Naive thymus-derived CD4-positive, alpha-beta T cell (primary cell): ENCODE measurements at regions not wholly inside any gene's neighbourhood (a gene's known extent, or its start where the extent isn't known, plus 50 kb on each side); places are given as distances from the start of the nearest gene placed in this dataset.
A peak's percentile ranks its signal among the peaks of the same experiment; 100 is the strongest.
"Not testable (repeated sequence)": the region's sequence is repeated elsewhere in the genome, so short reads cannot be mapped to it uniquely, and the experiment has no call there.

Source experiments
- ATAC-seq: fragments of 150-1000 bp; cut with Tn5 transposase; 2 replicates; pipeline ENCODE4 v1.10.0; 2021; ENCODE audit warnings: mild to moderate bottlenecking, moderate library complexity
- CTCF ChIA-PET: fragments of 350-600 bp; sonication (Branson Sonifier 250); formaldehyde crosslinking; loops from one replicate; lab custom pipeline; 2021; ENCODE audit warnings: antibody characterized with exemption; lab: Charles Lee
- POLR2A ChIA-PET: fragments of 350-600 bp; sonication (Branson Sonifier 250); formaldehyde crosslinking; loops from one replicate; lab custom pipeline; 2021; ENCODE audit warnings: antibody characterized with exemption, inconsistent platforms; lab: Charles Lee
- DNase-seq, 9 donors: peaks; one replicate each; pipeline versions ENCODE4 v3.0.0 to v3.0.0-alpha.2; 2020 to 2022; ENCODE audit warnings: mixed read lengths in 1 of 9
- H3K27ac ChIP-seq: one replicate; pipeline ENCODE4 v1.7.0; 2013; ENCODE audit warnings: mild to moderate bottlenecking, low read depth, low read length, moderate library complexity
- H3K27me3 ChIP-seq, 2 donors: one replicate each; pipeline ENCODE4 v1.7.0; 2013; ENCODE audit warnings: low read length in 2 of 2, mild to moderate bottlenecking in 2 of 2, moderate library complexity in 2 of 2; ENCODE audit not compliant: control insufficient read depth in 2 of 2, insufficient read depth in 2 of 2
- H3K36me3 ChIP-seq, 3 experiments: 1 replicate in 2 of 3; 2 replicates in 1 of 3; pipeline ENCODE4 v1.7.0; 2013; ENCODE audit warnings: low read length in 3 of 3, mild to moderate bottlenecking in 3 of 3, moderate library complexity in 1 of 3; ENCODE audit not compliant: insufficient read depth in 3 of 3, control insufficient read depth in 2 of 3
- H3K4me1 ChIP-seq, 2 donors: one replicate each; pipeline ENCODE4 v1.7.0; 2013; ENCODE audit warnings: low read length in 2 of 2, mild to moderate bottlenecking in 2 of 2, moderate library complexity in 1 of 2; ENCODE audit not compliant: control insufficient read depth in 2 of 2, insufficient read depth in 2 of 2
- H3K4me3 ChIP-seq: 2 replicates; pipeline ENCODE4 v1.7.0; 2013; ENCODE audit warnings: mild to moderate bottlenecking, low read length
- H3K9me3 ChIP-seq, 3 experiments: 1 replicate in 2 of 3; 2 replicates in 1 of 3; pipeline ENCODE4 v1.7.0; 2013; ENCODE audit warnings: low read length in 3 of 3; ENCODE audit not compliant: control insufficient read depth in 2 of 3
- H3K27ac Mint-ChIP-seq, 9 donors: one replicate each; pipeline ENCODE4 v1.8.0; 2020 to 2022; ENCODE audit warnings: mixed read lengths in 9 of 9, mild to moderate bottlenecking in 8 of 9, moderate library complexity in 5 of 9, inconsistent platforms in 2 of 9
- H3K27me3 Mint-ChIP-seq, 5 donors: one replicate each; pipeline ENCODE4 v1.8.0; 2021 to 2022; ENCODE audit warnings: mixed read lengths in 5 of 5, mild to moderate bottlenecking in 1 of 5
- H3K36me3 Mint-ChIP-seq, 5 donors: one replicate each; pipeline ENCODE4 v1.8.0; 2020 to 2022; ENCODE audit warnings: mixed read lengths in 5 of 5, mild to moderate bottlenecking in 3 of 5, inconsistent platforms in 1 of 5
- H3K4me1 Mint-ChIP-seq, 7 donors: one replicate each; pipeline ENCODE4 v1.8.0; 2020 to 2022; ENCODE audit warnings: mixed read lengths in 7 of 7, mild to moderate bottlenecking in 3 of 7, inconsistent platforms in 1 of 7
- H3K4me3 Mint-ChIP-seq, 10 donors: one replicate each; pipeline ENCODE4 v1.8.0; 2020 to 2022; ENCODE audit warnings: mild to moderate bottlenecking in 10 of 10, mixed read lengths in 10 of 10, moderate library complexity in 6 of 10, inconsistent platforms in 2 of 10
- H3K9me3 Mint-ChIP-seq, 11 donors: one replicate each; pipeline ENCODE4 v1.8.0; 2020 to 2022; ENCODE audit warnings: mixed read lengths in 11 of 11, mild to moderate bottlenecking in 4 of 11, inconsistent platforms in 1 of 11, moderate library complexity in 1 of 11
- intact Hi-C, 2 donors: fragments of 100-400 bp; cut with micrococcal nuclease; formaldehyde crosslinking; loops; one replicate each; pipeline ENCODE4 v1.15.1; 2023

- Mint-ChIP-seq H3K9me3 (peaks cover 0 to 2% (median 0%) of the 10 kb centered on the region in 11 donors), H3K36me3 (no peaks in the 10 kb centered on the region), H3K4me3 (no peak overlapping the region), H3K27me3 (peaks cover 0 to 29% (median 2%) of the 10 kb centered on the region in 5 donors), H3K4me1 (no peaks in the 10 kb centered on the region), H3K27ac (no peak overlapping the region)
- CTCF ChIA-PET, result no interaction called here
- POLR2A ChIA-PET, result no interaction called here
- H3K36me3 ChIP-seq, result no peaks in the 10 kb centered on the region
- no peak overlapping the region for H3K27ac ChIP-seq
- peaks cover 0 to 3% of the 10 kb centered on the region in 2 donors for H3K4me1 ChIP-seq
- ATAC-seq (no peak), DNase-seq (no peak)
- no peak overlapping the region for H3K4me3 ChIP-seq
- intact Hi-C loops, result no loop called here
- no peaks in the 10 kb centered on the region for H3K9me3 ChIP-seq
- H3K27me3 ChIP-seq, result no peaks in the 10 kb centered on the region
These were observed 104.3 kb upstream of the SYT13 start for GRCh38 chr11:45390407-45390806.

GRCh38 chr11:45388472-45388871 is 102.3 kb upstream of the SYT13 start:
- H3K36me3 ChIP-seq, result no peaks in the 10 kb centered on the region
- no peak for DNase-seq
- H3K27ac ChIP-seq, result no peak overlapping the region
- H3K4me3 ChIP-seq, result no peak overlapping the region
- intact Hi-C loops, result no loop called here
- Mint-ChIP-seq H3K4me3 (no peak overlapping the region), H3K27ac (no peak overlapping the region), H3K27me3 (peaks cover 0 to 27% (median 6%) of the 10 kb centered on the region in 5 donors), H3K4me1 (peaks cover 0 to 5% (median 0%) of the 10 kb centered on the region in 7 donors), H3K9me3 (peaks cover 0 to 2% (median 0%) of the 10 kb centered on the region in 11 donors), H3K36me3 (no peaks in the 10 kb centered on the region)
- no peaks in the 10 kb centered on the region for H3K27me3 ChIP-seq
- H3K9me3 ChIP-seq, result no peaks in the 10 kb centered on the region
- no peak for ATAC-seq
- ChIA-PET POLR2A (no interaction called here), CTCF (interaction anchor here (0.7 kb wide), 1 partner anchor 17 kb away, joined by 3 read pairs; no protein-coding TSS in a partner anchor)
- peaks cover 0 to 8% of the 10 kb centered on the region in 2 donors for H3K4me1 ChIP-seq

- DNase-seq, CTCF ChIA-PET, H3K4me3 Mint-ChIP-seq, H3K4me1 Mint-ChIP-seq, H3K36me3 Mint-ChIP-seq, H3K27me3 ChIP-seq, H3K27ac ChIP-seq, H3K4me1 ChIP-seq, H3K36me3 ChIP-seq, H3K4me3 ChIP-seq, H3K27ac Mint-ChIP-seq, ATAC-seq, H3K9me3 Mint-ChIP-seq, intact Hi-C loops, POLR2A ChIA-PET, H3K9me3 ChIP-seq: not testable (repeated sequence)
- peaks cover 0 to 30% (median 8%) of the 10 kb centered on the region in 5 donors for H3K27me3 Mint-ChIP-seq
These were observed 101.7 kb upstream of the SYT13 start for GRCh38 chr11:45387885-45388284.

- no peak for ATAC-seq
- CTCF ChIA-PET, result no interaction called here
- H3K4me1 ChIP-seq, result peaks cover 0 to 17% of the 10 kb centered on the region in 2 donors
These were observed 100.8 kb upstream of the SYT13 start for GRCh38 chr11:45386972-45387371.

GRCh38 chr11:45385844-45386243 is 99.7 kb upstream of the SYT13 start:
- no peak for DNase-seq
- intact Hi-C loops, result loop anchor here in 1 of 2 donors (2.0 kb wide), 1 partner anchor 45 kb away; no protein-coding TSS in a partner anchor
- peaks cover 0 to 17% of the 10 kb centered on the region in 2 donors for H3K4me1 ChIP-seq
- H3K36me3 Mint-ChIP-seq, result no peaks in the 10 kb centered on the region
- peak; percentile 66 for ATAC-seq
- no peaks in the 10 kb centered on the region for H3K36me3 ChIP-seq
- H3K4me3 Mint-ChIP-seq, result no peak overlapping the region
- no peaks in the 10 kb centered on the region for H3K9me3 ChIP-seq
- no peak overlapping the region for H3K4me3 ChIP-seq
- peaks cover 5 to 40% (median 16%) of the 10 kb centered on the region in 5 donors for H3K27me3 Mint-ChIP-seq
- ChIA-PET CTCF (no interaction called here), POLR2A (no interaction called here)
- peaks cover 0 to 16% (median 3%) of the 10 kb centered on the region in 7 donors for H3K4me1 Mint-ChIP-seq
- H3K27ac Mint-ChIP-seq, result no peak overlapping the region
- peaks cover 0 to 2% (median 0%) of the 10 kb centered on the region in 11 donors for H3K9me3 Mint-ChIP-seq
- no peaks in the 10 kb centered on the region for H3K27me3 ChIP-seq
- no peak overlapping the region for H3K27ac ChIP-seq

More at GRCh38 chr11:45386972-45387371, 100.8 kb upstream of the SYT13 start:
- H3K9me3 Mint-ChIP-seq, result peaks cover 0 to 2% (median 0%) of the 10 kb centered on the region in 11 donors
- POLR2A ChIA-PET, result no interaction called here
- intact Hi-C loops, result no loop called here
- peaks cover 0 to 14% (median 0%) of the 10 kb centered on the region in 7 donors for H3K4me1 Mint-ChIP-seq
- H3K27me3 ChIP-seq, result no peaks in the 10 kb centered on the region
- H3K4me3 ChIP-seq, result no peak overlapping the region
- H3K27ac ChIP-seq, result no peak overlapping the region
- H3K36me3 Mint-ChIP-seq, result no peaks in the 10 kb centered on the region
- no peaks in the 10 kb centered on the region for H3K36me3 ChIP-seq
- no peak overlapping the region for H3K27ac Mint-ChIP-seq
- no peak overlapping the region for H3K4me3 Mint-ChIP-seq
- no peak for DNase-seq
- H3K27me3 Mint-ChIP-seq, result peaks cover 5 to 36% (median 15%) of the 10 kb centered on the region in 5 donors
- H3K9me3 ChIP-seq, result no peaks in the 10 kb centered on the region

- Histone ChIP-seq H3K9me3 (no peaks in the 10 kb centered on the region), H3K4me1 (peaks cover 0 to 17% of the 10 kb centered on the region in 2 donors), H3K27ac (no peak overlapping the region), H3K4me3 (no peak overlapping the region), H3K36me3 (no peaks in the 10 kb centered on the region), H3K27me3 (no peaks in the 10 kb centered on the region)
- H3K27ac Mint-ChIP-seq, result no peak overlapping the region
- peaks cover 0 to 16% (median 3%) of the 10 kb centered on the region in 7 donors for H3K4me1 Mint-ChIP-seq
- ChIA-PET CTCF (no interaction called here), POLR2A (no interaction called here)
- peaks cover 5 to 36% (median 16%) of the 10 kb centered on the region in 5 donors for H3K27me3 Mint-ChIP-seq
- no peak overlapping the region for H3K4me3 Mint-ChIP-seq
- ATAC-seq (no peak), DNase-seq (no peak)
- peaks cover 0 to 2% (median 0%) of the 10 kb centered on the region in 11 donors for H3K9me3 Mint-ChIP-seq
- no peaks in the 10 kb centered on the region for H3K36me3 Mint-ChIP-seq
- intact Hi-C loops, result loop anchor here in 1 of 2 donors (2.0 kb wide), 1 partner anchor 45 kb away; no protein-coding TSS in a partner anchor
These were observed 99.3 kb upstream of the SYT13 start for GRCh38 chr11:45385423-45385822.

- POLR2A ChIA-PET, result no interaction called here
These were observed 98.6 kb upstream of the SYT13 start for GRCh38 chr11:45384711-45385241.

More at GRCh38 chr11:45384711-45385241, 98.6 kb upstream of the SYT13 start:
- ATAC-seq (no peak), DNase-seq (no peak)
- Mint-ChIP-seq H3K27me3 (peaks cover 5 to 40% (median 16%) of the 10 kb centered on the region in 5 donors), H3K4me1 (peaks cover 0 to 16% (median 3%) of the 10 kb centered on the region in 7 donors), H3K4me3 (no peak overlapping the region), H3K36me3 (no peaks in the 10 kb centered on the region), H3K9me3 (peaks cover 0 to 2% (median 0%) of the 10 kb centered on the region in 11 donors), H3K27ac (no peak overlapping the region)
- no peak overlapping the region for H3K4me3 ChIP-seq
- H3K4me1 ChIP-seq, result peaks cover 0 to 17% of the 10 kb centered on the region in 2 donors
- intact Hi-C loops, result loop anchor here in 1 of 2 donors (2.0 kb wide), 1 partner anchor 44 kb away; no protein-coding TSS in a partner anchor
- no peaks in the 10 kb centered on the region for H3K9me3 ChIP-seq
- CTCF ChIA-PET, result no interaction called here
- H3K27ac ChIP-seq, result no peak overlapping the region
- no peaks in the 10 kb centered on the region for H3K27me3 ChIP-seq
- H3K36me3 ChIP-seq, result no peaks in the 10 kb centered on the region
